Lower lobe of right lung (tissue), 2 donors: ENCODE measurements at regions not wholly inside any gene's neighbourhood (a gene's known extent, or its start where the extent isn't known, plus 50 kb on each side); places are given as distances from the start of the nearest gene placed in this dataset.
A peak's percentile ranks its signal among the peaks of the same experiment; 100 is the strongest.

Experiments used
- ATAC-seq, 2 donors: fragments of 200-7000 bp; cut with Tn5 transposase; one replicate each; pipeline ENCODE4 v1.9.1; 2020 to 2022; ENCODE audit warnings: mild to moderate bottlenecking in 2 of 2, moderate library complexity in 2 of 2
- DNase-seq: peaks from one replicate; pipeline ENCODE4 v3.0.0-alpha.2; 2020
- H3K27ac ChIP-seq: fragments of 200-600 bp; one replicate; pipeline ENCODE4 v1.8.0; 2022
- H3K27me3 ChIP-seq: fragments of 200-600 bp; one replicate; pipeline ENCODE4 v1.8.0; 2022; ENCODE audit warnings: low read depth
- H3K36me3 ChIP-seq: fragments of 200-600 bp; one replicate; pipeline ENCODE4 v1.8.0; 2022; ENCODE audit warnings: mild to moderate bottlenecking
- H3K4me1 ChIP-seq: fragments of 200-600 bp; one replicate; pipeline ENCODE4 v1.8.0; 2022
- H3K4me3 ChIP-seq: fragments of 200-600 bp; one replicate; pipeline ENCODE4 v1.8.0; 2022; ENCODE audit warnings: mild to moderate bottlenecking
- H3K9me3 ChIP-seq: fragments of 200-600 bp; one replicate; pipeline ENCODE4 v1.8.0; 2022
- CTCF ChIP-seq: fragments of 200-600 bp; IDR thresholded peaks from one replicate; pipeline ENCODE4 v1.8.0; 2022; ENCODE audit warnings: antibody characterized with exemption, mild to moderate bottlenecking
- intact Hi-C: fragments of 100-400 bp; cut with DNase I; formaldehyde crosslinking; loops from one replicate; pipeline ENCODE4 v1.11.0; 2022
- donor health status: DM: no; HTN: yes; CAD: no; lungs with severe emphysema.

GRCh38 chr2:136395582-136395981, 277.6 kb upstream of the CXCR4 start:
- no peak overlapping the region for H3K4me3 ChIP-seq
- H3K27me3 ChIP-seq = no peaks in the 10 kb centered on the region
- no peaks in the 10 kb centered on the region for H3K36me3 ChIP-seq
- H3K27ac ChIP-seq = no peak overlapping the region
- no peaks in the 10 kb centered on the region for H3K9me3 ChIP-seq
- ATAC-seq (no peak), DNase-seq (no peak)
- TF ChIP-seq CTCF = no peak
- H3K4me1 ChIP-seq = no peaks in the 10 kb centered on the region
- intact Hi-C loops = no loop called here

GRCh38 chr2:136394136-136395060, 276.4 kb upstream of the CXCR4 start:
- no peak for TF ChIP-seq CTCF
- DNase-seq (no peak), ATAC-seq (no peak)
- no peak overlapping the region for H3K27ac ChIP-seq
- H3K36me3 ChIP-seq = no peaks in the 10 kb centered on the region
- no peak overlapping the region for H3K4me3 ChIP-seq
- intact Hi-C loops = no loop called here
- H3K9me3 ChIP-seq = no peaks in the 10 kb centered on the region
- H3K4me1 ChIP-seq = no peaks in the 10 kb centered on the region
- H3K27me3 ChIP-seq = no peaks in the 10 kb centered on the region

GRCh38 chr2:136393514-136393913, 275.6 kb upstream of the CXCR4 start:
- TF ChIP-seq CTCF = no peak
- ATAC-seq = peak in 1 of 2 donors; percentile 37

GRCh38 chr2:136392897-136393505, 275.1 kb upstream of the CXCR4 start:
- no peak for TF ChIP-seq CTCF
- no peak for DNase-seq
- Histone ChIP-seq H3K36me3 (no peaks in the 10 kb centered on the region), H3K4me3 (no peak overlapping the region), H3K9me3 (no peaks in the 10 kb centered on the region), H3K27ac (no peak overlapping the region), H3K27me3 (no peaks in the 10 kb centered on the region), H3K4me1 (no peaks in the 10 kb centered on the region)
- intact Hi-C loops = no loop called here
- no peak for ATAC-seq

More at GRCh38 chr2:136393514-136393913, 275.6 kb upstream of the CXCR4 start:
- H3K27me3 ChIP-seq = no peaks in the 10 kb centered on the region
- H3K36me3 ChIP-seq = no peaks in the 10 kb centered on the region
- no peaks in the 10 kb centered on the region for H3K4me1 ChIP-seq
- no peaks in the 10 kb centered on the region for H3K9me3 ChIP-seq
- intact Hi-C loops = no loop called here
- no peak overlapping the region for H3K27ac ChIP-seq
- no peak overlapping the region for H3K4me3 ChIP-seq
- DNase-seq = no peak

- Histone ChIP-seq H3K4me3 (no peak overlapping the region), H3K36me3 (no peaks in the 10 kb centered on the region), H3K4me1 (no peaks in the 10 kb centered on the region), H3K27ac (no peak overlapping the region), H3K9me3 (no peaks in the 10 kb centered on the region), H3K27me3 (no peaks in the 10 kb centered on the region)
- intact Hi-C loops = loop anchor here (10.0 kb wide), 1 partner anchor 475 kb away; no protein-coding TSS in a partner anchor
- no peak for DNase-seq
- no peak for ATAC-seq
- no peak for TF ChIP-seq CTCF
Observed at GRCh38 chr2:136389809-136390208, 271.9 kb upstream of the CXCR4 start.
